Activated CD8-positive, alpha-beta memory T cell treated with anti-CD3 and anti-CD28 coated beads for 36 hours (primary cell): ENCODE measurements at regions not wholly inside any gene's neighbourhood (a gene's known extent, or its start where the extent isn't known, plus 50 kb on each side); places are given as distances from the start of the nearest gene placed in this dataset.
"Not testable (repeated sequence)": the region's sequence is repeated elsewhere in the genome, so short reads cannot be mapped to it uniquely, and the experiment has no call there.

Experiments
- CTCF ChIA-PET: fragments of 350-600 bp; sonication (Branson Sonifier 250); formaldehyde crosslinking; loops from one replicate; lab custom pipeline; 2021; ENCODE audit warnings: antibody characterized with exemption; lab: Charles Lee
- POLR2A ChIA-PET: fragments of 350-600 bp; sonication (Branson Sonifier 250); formaldehyde crosslinking; loops from one replicate; lab custom pipeline; 2021; ENCODE audit warnings: antibody characterized with exemption; lab: Charles Lee

DNA sequence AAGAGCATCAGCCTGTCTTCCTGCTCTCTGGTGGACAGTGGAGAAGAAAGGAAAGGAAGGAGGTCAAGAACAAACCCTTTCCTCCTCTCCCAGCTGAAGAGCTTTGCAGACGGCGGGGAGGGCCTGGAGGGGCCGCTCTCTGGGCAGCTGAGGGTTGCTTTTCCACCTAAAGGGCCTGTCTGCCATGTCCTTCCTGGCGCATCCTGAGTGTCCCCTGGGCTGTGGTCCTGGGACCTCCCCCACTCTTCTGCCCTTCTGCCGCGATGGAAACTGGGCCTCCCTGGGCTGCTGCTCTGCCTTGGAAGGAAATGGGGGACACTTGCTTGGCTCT lies 107.0 kb downstream of the ETS2 start:
- CTCF ChIA-PET = no interaction called here
- POLR2A ChIA-PET = no interaction called here

- POLR2A ChIA-PET = no interaction called here
- CTCF ChIA-PET = no interaction called here
These were observed 106.4 kb downstream of the ETS2 start for GRCh38 chr21:38912102-38912629.

DNA sequence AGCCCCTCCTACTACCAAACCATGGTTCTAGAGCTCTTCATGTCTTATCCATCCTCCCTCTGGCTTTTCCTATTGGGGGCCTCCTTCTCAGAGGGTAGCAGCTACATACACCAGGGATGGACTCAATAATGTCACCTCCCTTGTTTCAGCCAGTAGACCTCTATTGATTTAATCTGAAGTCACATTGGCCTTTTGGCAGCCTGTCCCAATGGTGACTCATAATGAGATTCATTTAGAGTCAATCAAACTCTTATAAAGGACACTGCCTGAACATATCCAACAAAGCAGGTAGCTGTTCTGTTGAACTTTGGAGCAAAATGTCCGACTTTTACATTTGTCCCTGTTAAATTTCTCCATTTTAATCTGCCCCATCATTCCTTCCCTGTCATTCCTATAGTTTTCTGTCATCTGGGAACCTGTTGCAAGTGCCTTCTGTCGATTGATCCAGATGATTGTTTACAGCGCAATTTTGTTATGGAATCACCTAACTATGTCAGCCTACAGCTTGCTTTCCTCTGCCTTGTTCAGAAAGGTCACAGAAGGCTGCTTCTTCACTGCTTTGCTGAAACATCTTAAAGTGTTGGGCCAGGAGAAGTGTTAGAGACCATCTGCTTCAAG lies 105.9 kb downstream of the ETS2 start:
- POLR2A ChIA-PET = no interaction called here
- CTCF ChIA-PET = no interaction called here

DNA sequence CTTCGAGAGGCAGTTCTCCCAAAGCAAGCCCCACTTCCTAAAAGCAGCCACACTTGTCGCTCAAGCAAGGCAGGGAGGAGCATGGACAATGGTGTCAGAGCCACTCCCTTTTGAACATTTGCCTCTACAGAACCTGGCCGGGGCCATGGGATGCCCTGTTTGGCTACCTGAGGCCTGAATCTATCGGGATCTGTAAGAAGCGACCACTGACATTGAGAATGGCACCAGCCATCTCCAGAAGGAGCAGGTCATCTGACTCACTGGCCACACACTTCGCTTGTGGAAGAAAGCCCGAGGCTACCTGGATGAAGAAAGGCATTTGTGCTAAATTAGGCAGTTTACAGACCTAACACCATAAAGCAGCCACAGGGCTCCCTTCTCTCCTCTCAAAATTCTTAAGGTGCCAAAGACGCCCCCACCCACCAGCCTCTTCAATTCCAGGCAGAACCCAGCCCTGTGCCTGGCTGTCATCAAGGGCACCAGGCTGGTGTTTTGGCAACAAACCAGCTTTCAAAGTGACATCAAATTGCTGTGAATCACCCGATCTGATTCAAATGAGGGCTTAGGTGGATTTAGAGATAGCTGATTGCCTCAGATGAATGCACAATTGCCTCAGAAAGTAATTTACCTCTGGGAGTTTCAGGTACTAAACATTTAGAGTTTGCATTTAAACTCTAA lies 104.8 kb downstream of the ETS2 start:
- ChIA-PET POLR2A (no interaction called here), CTCF (no interaction called here)

DNA sequence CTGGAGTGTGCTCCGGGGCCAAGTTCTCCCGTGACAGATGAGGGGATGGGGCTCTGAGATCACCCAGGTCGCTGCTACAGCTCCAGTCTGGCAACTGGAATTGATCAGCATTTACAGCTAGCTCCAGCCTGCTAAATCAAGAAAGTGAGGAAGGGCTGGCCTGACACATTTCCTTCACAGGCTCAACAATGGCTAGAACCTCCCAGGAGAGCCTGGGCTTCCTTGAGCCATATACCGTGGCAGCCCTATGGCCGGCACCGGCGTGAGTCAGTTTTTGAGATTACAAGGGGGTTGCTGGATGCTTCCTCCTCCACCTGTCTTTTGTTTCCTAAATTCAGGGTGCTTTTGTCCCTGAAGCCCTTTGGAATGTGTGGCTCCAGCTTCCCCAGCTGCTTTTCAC lies 104.2 kb downstream of the ETS2 start:
- POLR2A ChIA-PET = no interaction called here
- CTCF ChIA-PET = no interaction called here

DNA sequence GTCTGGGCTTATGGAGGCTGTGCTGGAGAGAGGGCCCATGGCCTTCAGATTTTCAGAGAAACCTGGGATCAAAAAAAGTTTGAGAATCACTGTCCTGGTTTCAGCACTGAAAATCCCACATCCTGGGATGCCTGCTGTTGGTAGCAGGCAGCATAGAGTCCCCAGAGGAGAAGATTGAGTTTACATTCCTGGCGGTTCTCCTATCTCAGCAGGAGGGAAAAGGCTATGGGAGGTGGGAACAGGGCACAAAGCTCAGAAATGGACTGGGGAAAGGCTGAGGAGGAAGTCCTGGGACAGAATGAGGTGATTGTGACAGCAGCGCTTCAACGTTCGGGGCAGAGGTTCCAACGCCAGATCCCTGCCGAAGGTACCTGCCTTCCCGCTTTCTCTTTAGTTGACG lies 103.4 kb downstream of the ETS2 start:
- ChIA-PET CTCF (no interaction called here), POLR2A (no interaction called here)

GRCh38 chr21:38908537-38908936 lies 102.8 kb downstream of the ETS2 start:
- ChIA-PET CTCF (no interaction called here), POLR2A (no interaction called here)

DNA sequence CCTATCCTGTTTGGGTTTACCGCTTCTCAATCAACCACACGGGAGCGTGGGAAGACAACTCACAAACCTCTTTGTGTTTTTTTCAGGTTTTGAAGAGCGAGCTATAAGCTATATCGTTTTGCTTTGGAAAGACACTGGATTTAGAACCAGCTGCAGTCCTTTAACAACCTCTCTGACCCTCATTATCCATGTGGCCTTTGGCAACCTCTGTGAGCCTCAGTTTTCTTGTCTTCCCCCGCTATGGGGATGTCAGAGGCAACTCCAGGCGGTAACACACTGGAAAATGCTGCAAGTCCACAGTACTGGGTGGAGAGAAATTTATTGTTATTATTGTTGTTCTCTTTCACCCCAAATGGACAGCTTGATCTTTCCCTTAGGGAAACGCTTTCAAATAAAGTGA lies 100.0 kb downstream of the ETS2 start:
- CTCF ChIA-PET = no interaction called here
- POLR2A ChIA-PET = no interaction called here

DNA sequence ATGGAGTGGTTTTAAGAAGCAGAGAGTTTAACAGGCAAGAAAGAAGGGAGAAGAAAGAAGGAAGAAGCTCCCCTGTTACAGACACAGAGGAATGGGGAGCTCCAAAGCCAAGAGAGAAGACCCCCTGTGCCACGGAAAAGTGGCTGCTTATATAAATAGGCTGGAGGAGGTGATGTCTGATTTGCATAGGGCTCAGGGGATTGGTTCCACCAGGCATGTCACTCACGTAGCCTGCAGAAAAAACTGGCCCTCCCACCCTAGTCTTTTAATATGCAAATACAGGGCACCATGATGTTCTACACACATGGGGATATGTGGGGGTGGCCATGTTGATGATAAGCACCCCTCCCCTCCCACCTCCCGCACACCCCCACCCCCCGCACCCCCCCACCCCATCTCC lies 99.6 kb downstream of the ETS2 start:
- ChIA-PET CTCF (no interaction called here), POLR2A (no interaction called here)

- ChIA-PET CTCF (no interaction called here), POLR2A (no interaction called here)
These were observed 98.0 kb downstream of the ETS2 start for GRCh38 chr21:38903690-38904139.

- CTCF ChIA-PET = no interaction called here
- POLR2A ChIA-PET = no interaction called here
These were observed 97.1 kb downstream of the ETS2 start for GRCh38 chr21:38902608-38903445.

DNA sequence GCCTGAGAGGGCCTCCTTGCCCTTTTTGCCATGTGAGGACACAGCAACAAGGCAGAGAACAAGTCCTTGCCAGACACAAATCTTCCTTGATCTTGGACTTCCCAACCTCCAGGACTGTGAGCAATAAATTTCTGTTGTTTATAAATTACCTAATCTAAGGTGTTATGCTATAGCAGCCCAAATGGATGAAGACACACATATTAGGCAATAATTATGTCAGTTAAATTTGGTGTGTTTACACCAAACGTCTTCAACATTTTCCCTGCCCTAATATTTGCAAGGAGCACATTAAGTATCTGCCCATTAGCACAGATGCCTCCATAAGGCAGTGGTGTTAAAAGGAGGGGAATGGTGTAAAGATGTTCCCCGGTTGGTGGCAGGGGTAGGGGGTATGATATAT lies 94.8 kb downstream of the ETS2 start:
- ChIA-PET POLR2A (no interaction called here), CTCF (no interaction called here)

- CTCF ChIA-PET, POLR2A ChIA-PET: not testable (repeated sequence)
These were observed 94.3 kb downstream of the ETS2 start for GRCh38 chr21:38899985-38900384.

GRCh38 chr21:38899277-38899947 lies 93.7 kb downstream of the ETS2 start:
- CTCF ChIA-PET = no interaction called here

GRCh38 chr21:38898422-38899096 lies 92.8 kb downstream of the ETS2 start:
- CTCF ChIA-PET = no interaction called here
- POLR2A ChIA-PET = no interaction called here

More at GRCh38 chr21:38899277-38899947, 93.7 kb downstream of the ETS2 start:
- POLR2A ChIA-PET = no interaction called here

GRCh38 chr21:38897532-38898421 lies 92.0 kb downstream of the ETS2 start:
- ChIA-PET CTCF (no interaction called here), POLR2A (no interaction called here)

DNA sequence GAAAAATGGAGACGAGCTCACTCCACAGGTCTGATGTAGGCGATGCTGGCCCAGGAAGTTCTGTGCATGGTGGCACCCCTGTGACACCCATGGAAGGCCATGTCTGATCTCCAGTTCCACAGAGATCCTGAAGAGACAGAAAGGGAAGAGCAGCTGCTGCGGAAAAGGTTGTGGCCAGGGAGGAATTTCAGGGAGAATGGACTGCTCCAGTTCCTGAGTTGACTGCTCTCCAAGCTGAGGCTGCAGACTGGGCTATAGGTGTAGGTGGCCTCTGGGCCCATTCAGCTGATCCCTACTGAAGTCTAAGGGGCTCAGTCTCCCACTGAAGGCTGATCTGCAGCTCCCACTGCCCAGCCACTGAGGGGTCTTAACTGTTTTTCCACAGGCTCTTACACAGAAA lies 89.2 kb downstream of the ETS2 start:
- ChIA-PET POLR2A (no interaction called here), CTCF (no interaction called here)

DNA sequence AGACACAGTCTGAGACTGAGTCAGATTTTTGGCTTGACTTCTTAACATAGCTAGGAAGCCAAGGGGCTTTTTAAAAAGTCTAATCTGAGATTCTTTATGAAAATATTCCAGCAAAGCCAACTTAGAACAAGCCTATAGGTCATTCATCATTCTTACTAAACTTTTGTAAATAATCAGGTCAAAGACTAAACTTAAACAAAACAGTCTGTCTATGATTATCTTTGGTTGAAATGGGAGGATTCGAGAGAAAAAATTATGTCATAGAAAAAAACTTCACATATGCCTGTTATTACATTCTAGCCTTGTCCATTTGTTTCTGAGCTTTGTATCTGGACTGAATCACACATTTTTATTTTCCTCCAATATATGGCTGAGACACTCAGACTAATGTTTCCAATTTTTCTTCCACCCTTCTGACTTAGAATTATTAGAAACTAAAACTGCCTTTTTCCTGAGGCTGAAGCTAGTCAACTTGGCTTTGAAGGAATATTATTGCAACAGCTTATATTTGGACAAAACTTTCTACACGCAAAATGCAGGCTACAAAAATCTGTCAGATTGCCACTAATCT lies 83.3 kb downstream of the ETS2 start:
- ChIA-PET CTCF (interaction anchor here (0.6 kb wide), 1 partner anchor 17 kb away, joined by 8 read pairs; no protein-coding TSS in a partner anchor), POLR2A (no interaction called here)
